ENCODE measurements at regions not wholly inside any gene's neighbourhood (a gene's known extent, or its start where the extent isn't known, plus 50 kb on each side); places are given as distances from the start of the nearest gene placed in this dataset.

DNA sequence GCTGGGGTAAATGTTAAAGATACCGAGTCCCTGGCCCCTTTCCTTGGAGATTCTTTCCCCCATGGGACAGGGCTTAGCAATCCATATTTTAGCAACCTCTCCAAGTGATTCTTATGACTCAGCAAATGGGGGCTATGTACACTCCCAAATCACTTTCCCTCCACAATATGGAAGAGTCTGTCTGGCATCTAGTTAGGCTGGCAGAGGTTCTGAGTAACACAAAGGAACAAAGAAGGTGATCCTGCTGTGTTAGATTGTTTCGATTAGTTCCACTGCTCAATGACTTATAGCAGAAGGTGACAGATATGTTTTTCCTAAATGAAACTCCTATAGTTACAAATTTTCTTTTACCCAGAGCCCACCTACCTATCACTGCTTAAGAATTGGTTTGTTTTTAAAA, 154.0 kb upstream of the SYT13 start:
- no peak for DNase-seq (ENCODE audit: low read depth)

DNA sequence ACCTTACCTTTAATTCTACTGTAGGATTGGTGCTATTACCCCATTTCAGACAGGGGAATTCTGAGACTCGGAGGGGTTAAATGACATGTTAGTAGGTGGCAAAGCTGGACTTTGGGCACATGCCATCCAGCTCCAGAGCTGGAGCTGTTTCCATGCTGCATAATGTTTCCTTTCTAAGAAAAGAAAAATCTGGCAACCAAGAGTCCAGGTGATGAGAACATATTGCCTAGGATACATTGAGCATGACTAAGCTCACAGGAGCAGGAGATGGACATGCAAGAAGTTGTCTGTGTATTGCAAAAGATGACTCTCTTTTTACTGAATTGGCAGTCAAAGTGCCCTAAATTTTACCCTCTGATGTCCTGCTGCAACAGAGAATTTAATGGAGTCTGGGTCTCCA, 150.8 kb upstream of the SYT13 start:
- DNase-seq (ENCODE audit: low read depth) = no peak

DNA sequence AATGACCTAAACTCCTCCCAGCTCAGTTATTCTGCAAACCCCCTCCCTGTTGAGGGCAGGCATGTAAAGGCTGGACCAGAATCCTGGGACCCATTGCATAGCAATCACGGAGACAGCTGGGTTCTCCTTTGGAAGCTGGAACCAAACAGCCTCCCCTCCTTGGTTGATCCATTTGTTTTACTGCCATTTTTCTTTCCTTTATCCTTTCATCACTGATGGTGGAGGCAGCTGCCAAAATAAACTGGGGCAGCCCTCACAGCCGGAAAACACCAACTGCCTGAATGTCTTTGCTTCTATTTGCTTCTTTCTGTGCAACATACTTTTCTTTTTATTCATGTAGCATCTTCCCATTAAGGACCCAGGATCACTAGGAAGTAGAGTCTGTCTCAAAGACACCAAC, 150.0 kb upstream of the SYT13 start:
- DNase-seq (ENCODE audit: low read depth) = no peak

DNA sequence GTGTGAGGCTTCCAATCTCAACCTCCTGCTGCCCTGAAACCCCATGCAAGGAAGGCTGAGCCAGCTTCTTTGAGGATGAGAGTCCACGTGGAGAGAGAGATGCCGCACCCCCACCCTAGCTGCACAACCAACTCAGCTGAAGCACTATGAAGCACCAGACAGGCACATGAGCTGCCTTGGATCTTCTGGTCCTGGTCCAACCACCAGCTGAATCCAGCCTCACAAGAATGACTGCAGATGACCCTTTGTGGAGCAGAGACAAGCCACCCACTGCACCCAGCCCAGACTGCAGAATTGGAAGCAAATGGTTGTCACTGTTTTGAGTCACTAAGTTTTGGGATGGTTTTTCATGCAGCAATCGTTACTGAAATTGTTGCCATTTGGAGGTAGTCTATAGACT, 149.6 kb upstream of the SYT13 start:
- DNase-seq (ENCODE audit: low read depth) = no peak

DNA sequence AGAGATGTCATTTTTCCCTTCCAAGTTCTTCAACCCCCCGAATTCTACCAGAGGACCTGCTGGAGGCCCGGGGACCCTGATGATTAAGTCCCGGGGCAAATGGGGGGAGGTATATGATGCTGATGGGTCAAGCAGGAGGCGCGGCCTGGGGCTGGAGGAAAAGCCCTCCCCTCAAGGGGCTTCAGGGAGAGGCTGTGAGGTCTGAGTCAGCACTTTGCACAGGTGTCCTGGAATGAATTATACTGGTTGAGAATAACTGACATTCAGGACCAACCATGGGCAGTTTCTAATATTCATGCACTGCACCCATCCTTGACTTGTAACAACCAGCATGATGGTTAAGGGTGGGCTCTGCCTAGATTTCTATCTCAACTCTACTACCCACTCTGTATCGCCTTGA, 146.8 kb upstream of the SYT13 start:
- no peak for DNase-seq (ENCODE audit: low read depth)

DNA sequence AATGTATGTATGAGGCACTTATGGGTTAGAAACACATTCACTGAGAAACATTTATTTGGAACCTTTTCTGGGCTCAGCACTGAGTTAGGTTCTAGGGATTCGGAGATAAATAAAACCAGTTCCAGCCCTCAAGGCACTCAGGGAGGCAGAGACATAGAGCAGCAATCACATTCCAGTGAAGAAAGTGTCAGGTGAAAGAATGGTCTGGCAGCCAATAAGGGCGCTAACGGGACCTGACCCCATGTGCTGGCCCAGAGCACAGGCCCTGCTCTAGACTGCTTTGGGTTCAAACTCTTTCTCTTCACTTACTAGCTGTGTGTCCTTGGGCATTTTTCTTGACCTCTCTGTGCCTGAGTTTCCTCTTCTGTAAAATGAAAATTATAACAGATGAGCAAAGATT, 146.0 kb upstream of the SYT13 start:
- no peak for DNase-seq (ENCODE audit: low read depth)

DNA sequence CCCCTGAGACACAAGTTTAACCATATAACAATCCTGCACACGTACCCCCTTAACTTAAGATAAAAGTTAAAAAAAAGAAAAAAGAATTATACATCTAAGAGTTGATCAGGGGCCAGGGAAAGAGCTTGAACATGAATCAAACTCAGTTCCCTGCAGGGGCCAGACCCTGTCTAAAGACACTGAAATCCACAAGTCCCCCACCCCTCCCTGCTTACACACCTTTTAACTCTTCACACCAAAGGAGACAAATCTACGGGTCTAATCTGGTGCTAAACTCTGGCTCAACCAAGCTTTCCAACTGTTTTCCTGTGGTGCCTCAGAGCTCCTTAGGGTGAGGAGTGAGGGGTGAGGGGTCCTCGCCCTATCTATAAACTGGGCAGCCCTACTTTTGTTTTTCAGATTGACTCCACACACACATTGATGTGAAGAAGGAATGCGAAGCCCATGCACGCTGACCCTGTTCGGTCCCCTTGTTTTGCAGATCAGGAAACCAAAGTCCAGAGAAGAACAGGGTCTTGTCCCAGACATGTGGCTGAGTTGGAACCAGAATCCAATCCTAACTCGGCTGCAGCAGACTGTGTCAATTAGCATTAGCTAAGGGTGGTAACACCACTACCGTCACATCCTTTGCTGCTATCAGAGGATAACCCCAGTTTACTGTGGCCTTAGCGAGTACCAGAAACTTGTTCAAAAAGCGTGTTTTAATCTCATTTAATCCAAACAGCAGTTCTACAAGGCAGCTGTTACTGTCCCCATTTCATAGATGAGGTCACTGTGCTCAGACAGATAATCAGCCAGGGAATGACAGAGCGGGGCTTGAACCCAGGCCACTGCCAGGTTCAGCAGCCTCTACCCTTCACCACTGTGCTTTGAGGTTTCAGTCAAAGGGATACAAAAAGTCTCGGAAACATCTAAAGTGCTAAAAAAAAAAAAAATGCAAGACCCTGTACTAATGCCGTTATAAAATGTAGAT, 145.2 kb upstream of the SYT13 start:
- no peak for DNase-seq (ENCODE audit: low read depth)

DNA sequence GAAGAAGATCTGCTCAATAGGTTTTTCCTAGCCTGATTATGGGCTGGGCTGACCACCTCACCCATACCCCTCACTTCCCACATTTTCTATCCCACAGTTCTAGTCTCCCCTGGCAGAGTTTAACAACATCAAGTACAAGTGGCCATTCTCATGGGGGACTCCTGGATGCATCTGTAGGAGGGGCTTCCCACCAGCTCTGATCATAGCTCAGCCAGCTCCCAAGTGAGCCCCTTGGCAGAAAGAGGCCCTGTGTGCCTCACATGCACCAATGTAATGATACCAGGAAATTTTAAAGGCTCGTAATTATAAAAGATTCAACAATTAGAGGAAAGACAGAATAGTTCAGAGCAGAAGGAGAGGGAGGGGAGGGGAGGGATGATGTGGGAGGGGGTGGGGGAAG, 144.2 kb upstream of the SYT13 start:
- DNase-seq (ENCODE audit: low read depth) = no peak

DNA sequence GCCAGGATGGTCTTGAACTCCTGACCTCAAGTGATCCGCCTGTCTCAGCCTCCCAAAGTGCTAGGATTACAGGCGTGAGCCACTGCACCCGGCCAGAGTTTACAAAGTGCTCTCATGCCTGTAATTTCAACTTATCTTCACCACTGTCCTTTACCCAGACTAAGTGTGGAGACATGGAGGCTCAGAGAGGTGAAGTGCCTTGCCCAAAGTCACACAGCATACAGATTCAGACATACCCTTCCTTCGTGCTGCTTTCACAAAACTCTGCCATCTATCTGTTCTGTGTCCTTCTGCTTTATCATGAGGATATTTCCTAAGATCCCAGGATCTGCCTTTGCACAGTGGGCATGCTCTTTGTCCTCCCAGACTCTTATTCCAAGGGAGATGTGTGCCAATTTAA, 143.6 kb upstream of the SYT13 start:
- DNase-seq (ENCODE audit: low read depth) = no peak

DNA sequence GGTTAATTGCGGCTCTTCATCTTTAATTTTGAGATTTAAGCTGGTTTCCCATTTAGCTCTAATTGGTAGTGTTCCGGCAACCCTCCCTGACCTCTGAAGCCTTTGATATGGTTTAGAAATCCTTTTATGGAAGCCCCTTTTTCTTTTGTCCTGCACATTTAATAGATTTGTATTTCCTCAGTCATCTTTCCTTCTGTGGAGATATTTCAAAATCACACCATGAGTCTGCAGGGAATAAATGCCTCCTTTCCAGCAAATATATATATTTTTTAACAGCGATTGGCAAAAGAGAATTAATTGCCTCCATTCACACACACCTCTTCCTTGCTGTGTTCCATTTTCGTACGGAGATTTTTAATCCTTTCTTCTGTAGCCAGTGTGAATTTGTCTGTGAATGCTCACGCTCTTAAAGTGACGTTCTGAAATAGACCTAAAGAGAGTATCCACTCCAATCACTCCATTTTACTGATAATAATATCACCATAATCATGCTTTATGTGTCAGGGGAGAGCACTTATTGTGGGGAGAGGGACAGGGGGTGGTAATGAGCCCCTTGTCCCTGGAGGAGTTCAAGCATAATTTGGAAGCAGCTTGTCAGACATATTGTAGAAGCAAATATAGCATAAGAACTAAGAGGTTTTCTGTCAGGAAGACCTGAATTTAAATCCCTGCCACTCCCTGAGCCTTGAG, 142.5 kb upstream of the SYT13 start:
- DNase-seq (ENCODE audit: low read depth) = no peak

DNA sequence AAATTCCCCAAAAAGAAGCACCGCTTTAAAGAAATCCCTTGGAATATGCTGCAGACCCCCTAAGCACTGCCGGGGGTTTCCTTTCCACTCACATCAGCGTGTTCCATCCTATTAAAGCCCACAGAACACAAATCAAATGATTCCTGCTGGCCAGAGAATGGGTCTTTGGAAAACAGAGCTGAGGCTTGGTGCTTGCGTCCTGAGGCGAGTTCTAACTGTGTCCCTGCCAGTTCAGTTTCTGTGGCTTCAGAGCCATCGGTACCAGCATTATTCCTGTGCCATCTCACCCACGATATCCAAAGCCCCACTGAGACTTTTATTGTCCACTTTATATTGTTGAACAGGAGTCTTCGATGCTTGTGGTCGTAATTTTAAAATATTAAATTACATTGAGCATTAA, 142.0 kb upstream of the SYT13 start:
- DNase-seq (ENCODE audit: low read depth) = no peak

DNA sequence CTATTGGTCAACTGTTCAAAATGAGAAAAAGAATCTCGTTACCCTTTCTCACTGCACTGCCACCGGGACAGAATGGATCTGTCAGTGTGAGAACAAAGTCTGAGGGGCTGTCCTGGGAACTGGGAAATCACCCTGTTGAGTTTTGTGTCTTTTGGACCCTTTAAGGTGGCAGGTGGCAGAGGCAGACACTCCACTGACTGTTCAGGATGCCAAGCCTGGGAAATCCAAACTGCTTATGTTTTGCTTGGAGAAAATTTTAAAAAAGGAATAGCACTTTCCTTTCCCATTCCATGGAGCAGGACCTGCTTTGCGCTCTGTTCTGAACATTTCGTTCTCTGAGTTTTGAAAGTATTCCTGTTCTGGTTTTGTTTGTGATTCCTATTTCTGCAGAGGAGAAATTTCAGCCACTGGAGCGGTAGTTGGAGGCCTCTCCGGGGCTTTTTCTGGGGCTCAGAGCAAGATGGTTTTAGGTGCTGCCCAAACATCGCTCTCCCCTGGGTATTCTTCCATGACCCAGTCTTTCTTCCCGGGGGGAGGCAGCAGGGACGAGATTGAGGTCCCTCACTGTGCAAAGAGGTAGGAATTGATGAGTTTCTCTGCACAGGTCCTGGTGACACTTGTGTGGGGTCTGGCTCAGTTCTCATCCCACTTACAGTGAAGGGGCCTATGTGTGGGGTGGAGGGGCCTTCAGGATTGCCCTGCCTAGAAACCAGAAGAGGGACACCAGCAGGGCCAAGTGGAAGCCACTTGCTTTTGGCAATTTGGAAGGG, 138.5 kb upstream of the SYT13 start:
- no peak for DNase-seq (ENCODE audit: low read depth)

DNA sequence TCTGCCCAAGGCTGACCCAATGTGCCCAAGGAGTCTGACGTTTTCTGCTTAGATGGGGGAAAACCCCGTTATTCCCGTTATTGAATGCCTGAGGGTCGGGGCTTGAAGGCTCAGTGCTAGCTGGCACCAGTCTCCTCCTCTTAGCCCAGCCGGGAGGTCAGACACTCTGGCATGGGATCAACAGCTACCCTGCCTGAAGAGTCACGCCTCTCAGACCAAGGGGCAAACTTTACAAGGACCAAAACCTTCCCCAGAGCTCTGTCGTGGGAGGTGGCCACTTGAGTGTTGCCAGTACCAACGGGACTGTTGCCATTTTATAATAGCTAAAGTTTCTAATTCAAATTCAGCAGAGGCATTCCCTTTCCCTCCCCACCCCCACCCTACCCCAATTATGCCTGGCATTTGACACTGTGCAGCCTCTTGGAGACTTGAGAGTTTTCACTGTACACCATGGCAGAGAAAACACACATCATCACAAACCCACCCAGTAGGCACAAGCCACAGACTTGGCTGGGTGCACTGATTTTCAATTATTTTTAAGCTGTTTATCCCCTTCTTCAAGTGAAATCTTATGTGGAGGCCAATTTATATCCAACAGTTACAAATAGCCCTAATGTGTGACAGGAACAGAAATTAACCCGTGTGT, 137.5 kb upstream of the SYT13 start:
- DNase-seq (ENCODE audit: low read depth) = no peak

DNA sequence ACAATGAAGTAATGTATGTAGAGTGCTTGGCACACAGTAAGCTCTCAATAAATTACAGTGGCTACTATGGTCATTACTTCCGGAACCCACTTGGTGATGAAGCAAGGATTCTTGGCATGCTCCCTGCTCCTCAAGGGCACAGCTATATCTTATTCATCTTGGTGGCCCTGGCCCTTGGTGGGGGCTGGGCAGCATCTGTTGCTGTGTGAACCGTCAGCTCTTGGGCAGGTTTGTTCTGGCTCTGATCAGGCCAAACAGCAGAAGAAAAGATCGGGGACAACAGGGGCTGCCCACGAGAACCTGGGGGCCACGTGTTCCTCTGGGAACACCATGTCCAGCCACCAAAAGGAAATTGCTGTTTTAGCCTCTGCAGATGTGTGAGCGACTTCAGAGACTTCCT, 136.9 kb upstream of the SYT13 start:
- DNase-seq (ENCODE audit: low read depth) = no peak

DNA sequence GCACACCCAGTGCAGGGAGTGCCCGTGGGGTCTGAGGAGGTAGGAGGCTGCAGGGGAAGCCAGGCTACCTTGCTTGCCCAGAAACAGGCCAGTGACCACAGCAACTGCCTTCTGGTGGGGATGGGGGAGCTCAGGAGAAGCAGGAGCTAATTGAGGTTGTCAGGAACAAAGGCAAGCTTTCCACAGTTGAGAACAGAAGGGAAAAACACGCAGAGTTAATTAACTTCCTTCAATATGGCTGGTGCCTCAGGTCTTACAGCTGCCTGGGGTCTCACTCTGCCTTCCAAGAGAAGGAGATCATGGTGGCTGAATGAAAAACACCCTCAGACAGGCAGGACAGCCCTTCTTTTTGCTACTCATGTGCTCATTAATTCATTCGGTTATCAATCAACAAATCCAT, 127.9 kb upstream of the SYT13 start:
- no peak for DNase-seq (ENCODE audit: low read depth)

DNA sequence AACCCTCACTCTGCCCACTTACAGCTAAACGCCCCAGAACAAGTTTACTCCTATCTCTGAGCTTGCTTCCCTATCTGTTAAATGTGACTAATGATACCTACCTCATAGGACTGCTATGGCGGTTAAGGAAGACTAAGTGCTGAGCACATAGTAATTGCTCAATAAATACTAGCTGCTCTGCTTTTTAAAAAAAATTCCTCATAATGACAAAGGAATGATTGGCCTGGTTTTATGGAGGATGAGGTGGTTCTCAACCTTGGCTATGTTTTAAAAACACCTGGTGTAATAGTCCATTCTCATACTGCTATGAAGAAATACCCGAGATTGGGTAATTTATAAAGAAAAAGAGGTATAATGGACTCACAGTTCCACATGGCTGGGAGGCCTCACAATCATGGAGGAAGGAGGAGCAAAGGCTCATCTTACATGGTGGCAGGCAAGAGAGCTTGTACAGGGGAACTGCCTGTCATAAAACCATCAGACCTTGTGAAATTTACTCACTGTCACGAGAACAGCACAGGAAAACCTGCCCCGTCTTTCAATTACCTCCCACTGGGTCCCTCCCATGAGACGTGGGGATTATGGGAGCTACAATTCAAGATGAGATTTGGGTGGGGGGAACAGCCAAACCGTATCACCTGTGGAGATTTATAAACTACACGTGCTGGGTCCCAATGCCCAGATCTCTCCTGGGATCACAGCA, 127.2 kb upstream of the SYT13 start:
- no peak for DNase-seq (ENCODE audit: low read depth)

DNA sequence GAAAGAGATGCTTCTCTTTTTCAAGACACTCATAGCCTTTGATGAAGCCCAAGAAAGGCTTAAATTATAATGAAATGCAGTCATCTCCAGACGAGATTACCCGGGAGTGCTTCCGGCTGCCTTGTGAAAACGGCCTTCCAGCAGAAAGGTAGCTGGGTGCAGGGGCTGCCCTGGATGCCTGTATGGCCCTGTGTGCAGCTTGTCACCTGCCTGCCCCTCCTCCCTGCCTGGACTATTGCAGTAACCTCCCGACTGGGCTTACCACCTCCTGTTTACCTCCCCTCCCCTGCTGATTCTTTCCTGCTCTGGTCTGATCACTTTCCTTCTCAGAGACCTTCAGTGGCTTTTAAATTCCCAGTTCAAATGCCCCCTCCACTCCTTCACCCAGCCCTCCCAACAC, 126.4 kb upstream of the SYT13 start:
- DNase-seq (ENCODE audit: low read depth) = no peak

DNA sequence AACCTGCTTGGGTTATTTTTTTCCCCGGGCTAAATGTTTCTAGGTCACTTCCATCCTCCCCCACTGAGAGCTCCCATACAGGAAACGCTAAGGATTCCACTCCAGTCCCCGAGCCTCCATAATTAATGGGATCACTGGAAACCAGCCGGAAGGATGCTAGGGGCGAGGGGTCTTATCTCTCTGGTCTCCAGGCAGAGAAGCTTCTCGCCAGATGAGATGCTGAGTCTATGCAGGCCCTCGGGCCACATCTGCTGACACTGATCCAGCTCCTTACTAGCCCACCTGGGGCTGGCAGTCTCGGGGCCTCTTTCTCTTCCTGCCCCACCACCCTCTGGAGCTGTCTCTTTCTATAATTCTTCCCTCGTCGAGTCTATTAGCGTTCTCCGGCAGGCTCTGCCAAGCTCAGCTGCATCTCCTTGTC, 125.9 kb upstream of the SYT13 start:
- no peak for DNase-seq (ENCODE audit: low read depth)

DNA sequence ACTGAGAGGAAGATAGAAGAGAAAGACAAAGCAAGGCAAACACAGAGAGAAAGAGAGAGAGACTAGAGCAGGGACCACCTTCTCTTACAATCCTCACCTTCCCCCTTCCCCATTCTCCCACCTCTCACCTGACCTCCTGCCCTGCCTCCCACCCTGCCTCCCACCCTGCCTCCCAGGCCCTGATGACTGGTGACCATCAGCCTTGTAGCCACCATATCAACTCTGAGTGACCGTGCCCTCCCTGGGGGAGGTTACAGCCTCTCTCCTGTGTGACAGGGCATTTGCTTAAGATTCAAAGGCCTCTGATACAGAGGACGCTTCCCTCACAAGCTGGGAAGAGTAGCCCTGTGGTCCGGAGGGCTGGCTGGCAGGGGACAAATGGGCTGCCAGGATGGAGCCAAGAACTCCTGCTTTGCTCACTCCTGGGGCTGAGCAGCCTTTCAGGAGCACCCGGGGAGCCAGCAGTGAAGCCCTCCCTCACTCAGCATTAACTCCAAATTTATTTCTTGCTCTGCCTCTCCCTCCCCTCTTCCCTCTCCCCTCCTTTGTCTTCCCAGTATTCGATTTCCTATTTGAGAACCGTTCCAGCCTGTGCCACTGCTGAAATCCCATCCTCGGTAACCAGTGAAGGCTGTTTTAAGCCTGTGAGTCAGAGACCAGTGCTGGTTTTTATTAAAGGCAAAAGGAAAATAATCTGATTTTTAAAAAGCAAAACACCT, 125.2 kb upstream of the SYT13 start:
- DNase-seq (ENCODE audit: low read depth) = peak; percentile 43

DNA sequence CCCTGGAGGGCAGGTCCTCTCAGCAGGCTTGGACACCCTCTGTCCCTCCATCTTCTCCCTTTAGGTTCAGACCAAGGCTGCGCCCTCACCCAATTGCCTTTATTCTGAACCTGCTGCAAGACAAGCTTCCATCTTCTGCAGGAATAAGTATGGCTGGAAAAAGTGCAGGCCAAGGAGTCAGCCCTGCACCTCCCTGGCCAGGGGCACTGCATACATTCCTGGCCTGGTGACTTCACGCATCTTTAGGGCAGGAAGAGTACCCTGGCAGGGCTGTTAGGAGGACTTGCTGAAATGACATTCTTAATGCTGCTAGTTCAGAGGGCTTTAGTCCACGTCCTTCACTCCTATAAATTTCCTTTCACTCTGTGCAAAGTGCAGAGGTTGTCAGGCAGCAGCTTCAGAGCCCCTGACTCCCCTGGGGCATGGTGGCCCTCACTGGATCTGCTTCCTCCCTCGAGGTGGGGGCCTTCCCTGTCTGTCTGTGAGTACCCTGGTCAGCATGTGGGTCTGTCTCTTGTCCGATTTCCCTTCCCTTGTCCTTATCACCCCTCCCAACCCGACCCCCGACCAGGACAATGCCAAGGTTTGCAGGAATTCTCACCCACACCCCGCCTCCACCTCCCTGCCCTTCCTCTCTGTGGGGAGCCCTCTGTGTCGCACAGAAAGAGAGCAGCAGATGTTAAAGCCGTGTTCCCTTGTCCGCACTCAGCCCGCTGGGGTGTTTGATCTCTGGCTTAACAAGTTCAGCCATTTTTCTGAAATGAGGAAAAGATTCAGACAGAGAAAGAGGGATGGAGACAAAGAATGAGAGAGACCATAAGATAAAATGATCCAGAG, 124.5 kb upstream of the SYT13 start:
- DNase-seq (ENCODE audit: low read depth) = no peak
